AG04450 (cell line): ENCODE measurements at regions not wholly inside any gene's neighbourhood (a gene's known extent, or its start where the extent isn't known, plus 50 kb on each side); places are given as distances from the start of the nearest gene placed in this dataset.

ENCODE experiments used
- CTCF ChIA-PET: fragments of 300-600, 350-600 bp; formaldehyde crosslinking; extraction: SDS; loops from one replicate; lab custom pipeline; 2022; ENCODE audit warnings: antibody characterized with exemption, inconsistent platforms; lab: Charles Lee
- POLR2A ChIA-PET: fragments of 350-600 bp; formaldehyde crosslinking; extraction: SDS; loops from one replicate; lab custom pipeline; 2021; ENCODE audit warnings: antibody characterized with exemption, inconsistent platforms; lab: Yijun Ruan, JAX
- DNase-seq: peaks from one replicate; pipeline ENCODE4 v3.0.0-alpha.2; 2011; ENCODE audit warnings: low read depth, low spot score
- H3K27ac ChIP-seq: one replicate; pipeline ENCODE4 v1.5.1; 2012; ENCODE audit warnings: low read depth, low read length, control low read depth
- H3K27me3 ChIP-seq: one replicate; pipeline ENCODE4 v1.6.0; 2012; ENCODE audit warnings: low read length; ENCODE audit not compliant: control insufficient read depth, insufficient read depth
- H3K4me3 ChIP-seq: 2 replicates; pipeline ENCODE4 v1.5.1; 2011; ENCODE audit warnings: mild to moderate bottlenecking, low read depth, low read length, control low read depth
- H3K9me3 ChIP-seq: 2 replicates; pipeline ENCODE4 v1.5.1; 2012; ENCODE audit warnings: low read length; ENCODE audit not compliant: control insufficient read depth, insufficient read depth
- TF ChIP-seq, protein P1 (sequence below): IDR thresholded peaks from 2 replicates; pipeline ENCODE4 v1.5.1; 2011; ENCODE audit warnings: low read depth, low read length, control low read depth, inconsistent platforms

DNA sequence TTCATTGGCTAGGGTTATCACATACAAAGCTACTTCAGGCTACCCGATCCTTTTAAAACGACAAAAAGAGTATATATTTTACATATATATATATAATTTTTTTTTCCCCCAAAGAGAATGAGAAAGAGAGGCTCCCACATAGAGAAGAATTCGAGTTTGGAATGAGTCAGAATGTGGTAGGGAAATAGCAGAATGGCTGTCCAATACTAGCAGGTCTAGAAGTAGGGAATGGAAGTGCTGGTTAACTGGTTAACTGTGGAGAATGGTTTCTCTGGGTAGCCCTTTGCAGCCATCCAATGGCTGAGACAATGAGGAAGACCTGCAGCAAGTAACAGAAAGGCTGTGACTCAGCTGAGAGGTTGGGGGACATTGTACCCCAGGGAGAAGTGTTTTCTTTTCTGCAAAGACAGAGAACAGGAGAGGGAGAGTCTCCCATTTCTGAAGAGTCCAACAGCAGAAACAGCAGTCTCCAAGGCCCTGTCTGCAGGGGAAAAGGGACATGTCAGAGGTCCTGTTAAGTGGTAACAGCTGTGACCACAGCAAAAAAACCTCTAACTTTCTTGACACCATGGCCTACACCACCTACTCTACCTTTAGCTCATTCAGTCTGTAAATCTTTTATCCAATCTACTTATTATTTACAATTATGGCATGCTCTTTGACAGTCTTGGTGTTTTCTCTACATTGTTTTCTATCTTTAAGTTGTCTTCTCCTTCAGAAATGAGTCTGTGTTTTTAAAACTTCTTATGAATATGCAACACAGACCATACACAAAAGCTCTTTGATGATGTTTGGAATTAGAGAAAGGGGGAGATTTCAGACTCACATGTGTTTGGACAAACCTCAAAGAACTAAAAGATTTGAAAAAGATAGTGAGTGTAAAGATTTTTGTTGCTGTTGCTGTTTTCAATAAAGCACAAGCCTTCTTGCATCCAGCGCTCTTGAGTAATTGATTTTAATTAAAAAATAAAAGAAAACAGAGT lies 116.1 kb upstream of the SLC7A14 start:
- TF ChIP-seq, protein P1, sequence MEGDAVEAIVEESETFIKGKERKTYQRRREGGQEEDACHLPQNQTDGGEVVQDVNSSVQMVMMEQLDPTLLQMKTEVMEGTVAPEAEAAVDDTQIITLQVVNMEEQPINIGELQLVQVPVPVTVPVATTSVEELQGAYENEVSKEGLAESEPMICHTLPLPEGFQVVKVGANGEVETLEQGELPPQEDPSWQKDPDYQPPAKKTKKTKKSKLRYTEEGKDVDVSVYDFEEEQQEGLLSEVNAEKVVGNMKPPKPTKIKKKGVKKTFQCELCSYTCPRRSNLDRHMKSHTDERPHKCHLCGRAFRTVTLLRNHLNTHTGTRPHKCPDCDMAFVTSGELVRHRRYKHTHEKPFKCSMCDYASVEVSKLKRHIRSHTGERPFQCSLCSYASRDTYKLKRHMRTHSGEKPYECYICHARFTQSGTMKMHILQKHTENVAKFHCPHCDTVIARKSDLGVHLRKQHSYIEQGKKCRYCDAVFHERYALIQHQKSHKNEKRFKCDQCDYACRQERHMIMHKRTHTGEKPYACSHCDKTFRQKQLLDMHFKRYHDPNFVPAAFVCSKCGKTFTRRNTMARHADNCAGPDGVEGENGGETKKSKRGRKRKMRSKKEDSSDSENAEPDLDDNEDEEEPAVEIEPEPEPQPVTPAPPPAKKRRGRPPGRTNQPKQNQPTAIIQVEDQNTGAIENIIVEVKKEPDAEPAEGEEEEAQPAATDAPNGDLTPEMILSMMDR = no peak
- Histone ChIP-seq H3K9me3 (no peaks in the 10 kb centered on the region), H3K27ac (no peak overlapping the region), H3K27me3 (no peaks in the 10 kb centered on the region), H3K4me3 (no peak overlapping the region)
- ChIA-PET POLR2A (interaction anchor here (0.5 to 0.6 kb wide), 2 partner anchors 233 to 1168 kb away, joined by 3 to 4 read pairs; no protein-coding TSS in a partner anchor), CTCF (interaction anchor here (0.7 to 3.0 kb wide), 4 partner anchors 12 to 288 kb away, joined by 3 to 22 read pairs (median 3); no protein-coding TSS in a partner anchor)
- DNase-seq = no peak

DNA sequence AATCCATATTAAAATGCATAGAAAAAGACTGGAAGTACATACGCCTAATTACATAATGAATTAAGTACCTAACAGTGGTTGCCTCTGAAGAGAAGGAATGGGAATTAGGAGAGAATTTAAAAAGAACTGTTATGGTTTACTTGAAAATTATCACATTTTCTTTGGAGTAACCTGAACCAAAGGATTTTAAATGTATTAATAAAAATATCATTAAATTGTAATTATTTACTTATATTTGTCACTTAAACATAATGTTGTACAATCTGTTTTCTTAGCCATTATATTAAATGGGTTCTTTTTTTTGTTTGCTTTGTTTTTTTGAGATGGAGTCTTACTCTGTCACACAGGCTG lies 114.2 kb upstream of the SLC7A14 start:
- H3K4me3 ChIP-seq = no peak overlapping the region
- H3K27me3 ChIP-seq = no peaks in the 10 kb centered on the region
- DNase-seq = no peak
- no peaks in the 10 kb centered on the region for H3K9me3 ChIP-seq
- H3K27ac ChIP-seq = no peak overlapping the region
- POLR2A ChIA-PET = no interaction called here
- TF ChIP-seq, protein P1 = no peak
- CTCF ChIA-PET = no interaction called here

DNA sequence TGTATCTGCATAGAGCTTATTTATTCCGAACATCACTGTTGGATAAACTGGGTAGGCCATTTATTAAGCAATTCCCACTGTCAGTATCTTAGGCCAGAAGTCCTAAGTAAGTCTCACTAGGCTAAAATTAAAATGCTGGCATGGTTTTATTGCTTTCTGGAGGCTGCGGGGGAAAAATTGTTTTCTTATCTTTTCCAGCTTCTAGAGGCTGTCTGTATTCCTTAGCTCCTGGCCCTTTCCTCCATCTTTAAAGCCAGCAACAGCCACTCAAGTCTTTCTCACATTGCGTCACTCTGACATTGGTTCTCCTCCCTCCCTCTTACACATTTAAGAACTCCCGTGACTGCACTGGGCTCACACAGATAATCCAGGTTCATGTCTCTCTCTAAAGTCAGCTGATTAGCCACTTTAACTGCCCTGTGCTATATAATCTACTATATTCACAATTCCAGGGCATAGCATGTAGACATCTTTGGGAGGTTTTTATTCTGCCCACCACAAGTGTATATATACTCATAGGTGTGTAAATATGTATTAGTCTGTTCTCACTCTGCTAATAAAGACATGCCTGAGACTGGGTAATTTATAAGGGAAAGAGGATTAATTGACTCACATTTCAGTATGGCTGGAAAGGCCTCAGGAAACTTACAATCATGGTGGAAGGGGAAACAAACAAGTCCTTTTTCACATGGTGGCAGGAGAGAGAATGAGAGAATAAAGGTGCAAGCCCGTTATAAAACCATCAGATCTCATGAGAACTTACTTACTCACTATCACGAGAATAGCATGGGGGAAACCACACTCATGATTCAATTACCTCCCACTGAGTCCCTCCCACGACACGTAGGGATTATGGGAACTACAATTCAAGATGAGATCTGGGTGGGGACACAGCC lies 113.5 kb upstream of the SLC7A14 start:
- Histone ChIP-seq H3K27me3 (no peaks in the 10 kb centered on the region), H3K9me3 (no peaks in the 10 kb centered on the region), H3K27ac (no peak overlapping the region), H3K4me3 (no peak overlapping the region)
- POLR2A ChIA-PET = no interaction called here
- no peak for DNase-seq
- TF ChIP-seq, protein P1 = no peak
- CTCF ChIA-PET = interaction anchor here (1.0 to 1.6 kb wide), 2 partner anchors 14 to 113 kb away, joined by 4 to 8 read pairs; no protein-coding TSS in a partner anchor

DNA sequence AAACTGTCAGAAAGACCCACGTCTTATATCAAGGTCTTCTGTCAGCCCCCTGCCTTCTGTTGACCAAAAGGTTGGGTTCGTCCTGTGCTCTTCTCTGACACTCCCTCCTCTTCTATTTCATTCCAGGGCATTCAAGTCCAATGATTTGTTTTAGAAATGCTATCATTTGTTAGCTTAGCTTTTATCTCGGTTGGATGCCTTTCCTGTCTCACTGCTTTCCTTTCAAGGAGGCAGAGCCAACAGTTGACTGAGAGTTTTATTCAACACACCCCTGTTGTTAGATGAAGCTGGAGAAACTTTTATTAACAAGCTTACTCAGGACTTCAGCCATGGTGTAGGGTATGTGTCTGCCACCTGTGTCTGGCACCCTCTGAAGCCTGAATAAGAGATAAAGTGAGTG lies 112.0 kb upstream of the SLC7A14 start:
- no peak overlapping the region for H3K4me3 ChIP-seq
- CTCF ChIA-PET = interaction anchor here (2.0 kb wide), 1 partner anchor 114 kb away, joined by 7 read pairs; no protein-coding TSS in a partner anchor
- no peak for DNase-seq
- POLR2A ChIA-PET = no interaction called here
- TF ChIP-seq, protein P1 = no peak
- no peaks in the 10 kb centered on the region for H3K27me3 ChIP-seq
- no peaks in the 10 kb centered on the region for H3K9me3 ChIP-seq
- no peak overlapping the region for H3K27ac ChIP-seq
